Effector memory CD4-positive, alpha-beta T cell (primary cell): ENCODE measurements at regions not wholly inside any gene's neighbourhood (a gene's known extent, or its start where the extent isn't known, plus 50 kb on each side); places are given as distances from the start of the nearest gene placed in this dataset.

ENCODE experiments used
- DNase-seq, 3 donors: peaks; one replicate each; pipeline ENCODE4 v3.0.0-alpha.2; 2020
- H3K27ac ChIP-seq: 2 replicates; pipeline ENCODE4 v1.7.0; 2013; ENCODE audit warnings: mild to moderate bottlenecking, low read length, moderate library complexity; ENCODE audit not compliant: insufficient read depth, poor library complexity, severe bottlenecking
- H3K27me3 ChIP-seq: replicated peaks from 2 replicates; pipeline ENCODE4 v1.7.0; 2013; ENCODE audit warnings: mild to moderate bottlenecking, low read length; ENCODE audit not compliant: insufficient read depth, control insufficient read depth, poor library complexity, severe bottlenecking
- H3K36me3 ChIP-seq: 2 replicates; pipeline ENCODE4 v1.7.0; 2013; ENCODE audit warnings: mild to moderate bottlenecking, low read length, moderate library complexity; ENCODE audit not compliant: control insufficient read depth, insufficient read depth
- H3K4me1 ChIP-seq: 2 replicates; pipeline ENCODE4 v1.7.0; 2013; ENCODE audit warnings: low read length, mild to moderate bottlenecking; ENCODE audit not compliant: control insufficient read depth, insufficient read depth, poor library complexity, severe bottlenecking
- H3K4me3 ChIP-seq: 2 replicates; pipeline ENCODE4 v1.7.0; 2013; ENCODE audit warnings: low read length, low read depth, mild to moderate bottlenecking; ENCODE audit not compliant: insufficient read depth, poor library complexity, severe bottlenecking
- H3K9me3 ChIP-seq: 2 replicates; pipeline ENCODE4 v1.7.0; 2013; ENCODE audit warnings: mild to moderate bottlenecking, low read length, moderate library complexity; ENCODE audit not compliant: control insufficient read depth

DNA sequence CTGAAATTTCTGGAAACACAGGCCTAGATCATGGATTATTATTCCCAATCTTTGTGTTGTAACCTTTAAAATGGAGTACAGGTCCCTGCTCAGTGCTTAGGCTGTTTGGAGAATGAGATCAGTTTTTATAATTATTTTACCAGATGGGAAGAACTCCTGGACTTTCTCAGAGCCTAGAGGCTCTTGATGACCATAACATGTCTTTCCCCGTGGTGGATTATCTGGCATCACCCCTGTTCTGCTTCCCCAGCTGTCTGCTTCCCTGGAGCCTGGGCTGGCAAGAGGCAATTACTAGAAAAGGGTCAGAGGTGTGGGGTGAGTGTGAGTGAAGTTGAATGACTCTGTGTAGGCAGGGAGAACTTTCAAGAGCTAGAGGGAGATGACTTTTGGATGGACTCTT, 143.0 kb downstream of the CARTPT start:
- H3K4me3 ChIP-seq: no peak overlapping the region
- no peak overlapping the region for H3K27ac ChIP-seq
- H3K36me3 ChIP-seq: no peaks in the 10 kb centered on the region
- no peaks in the 10 kb centered on the region for H3K27me3 ChIP-seq
- no peaks in the 10 kb centered on the region for H3K9me3 ChIP-seq
- DNase-seq: no peak
- no peaks in the 10 kb centered on the region for H3K4me1 ChIP-seq

DNA sequence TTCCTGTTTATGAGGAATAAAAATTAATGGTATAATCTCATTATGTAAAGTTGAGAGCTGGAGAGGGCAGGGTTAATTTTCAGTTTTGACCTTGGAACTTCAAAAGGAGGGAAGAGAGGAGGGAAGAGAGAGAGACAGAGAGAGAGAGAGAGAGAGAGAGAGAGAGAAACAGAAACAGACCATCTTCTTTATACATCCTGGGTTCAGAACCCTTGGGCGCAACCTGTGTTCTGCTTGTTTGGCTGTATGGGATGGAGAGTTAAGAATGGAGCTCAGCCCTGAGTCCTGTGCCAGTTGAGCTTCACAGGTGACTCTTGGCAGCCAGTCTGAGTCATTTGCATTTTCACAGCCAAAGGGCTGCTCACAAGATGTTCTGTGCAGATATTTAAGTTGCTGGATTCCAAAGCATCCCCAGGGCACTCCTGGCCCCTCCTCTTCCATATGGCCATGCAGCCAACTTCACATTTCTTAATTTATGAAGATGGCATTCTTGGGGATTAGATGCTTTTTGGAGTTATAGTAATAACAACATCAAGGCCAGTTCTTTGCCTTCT, 143.5 kb downstream of the CARTPT start:
- Histone ChIP-seq H3K27me3 (no peaks in the 10 kb centered on the region), H3K9me3 (no peaks in the 10 kb centered on the region), H3K36me3 (no peaks in the 10 kb centered on the region), H3K27ac (no peak overlapping the region), H3K4me3 (no peak overlapping the region), H3K4me1 (no peaks in the 10 kb centered on the region)
- no peak for DNase-seq

DNA sequence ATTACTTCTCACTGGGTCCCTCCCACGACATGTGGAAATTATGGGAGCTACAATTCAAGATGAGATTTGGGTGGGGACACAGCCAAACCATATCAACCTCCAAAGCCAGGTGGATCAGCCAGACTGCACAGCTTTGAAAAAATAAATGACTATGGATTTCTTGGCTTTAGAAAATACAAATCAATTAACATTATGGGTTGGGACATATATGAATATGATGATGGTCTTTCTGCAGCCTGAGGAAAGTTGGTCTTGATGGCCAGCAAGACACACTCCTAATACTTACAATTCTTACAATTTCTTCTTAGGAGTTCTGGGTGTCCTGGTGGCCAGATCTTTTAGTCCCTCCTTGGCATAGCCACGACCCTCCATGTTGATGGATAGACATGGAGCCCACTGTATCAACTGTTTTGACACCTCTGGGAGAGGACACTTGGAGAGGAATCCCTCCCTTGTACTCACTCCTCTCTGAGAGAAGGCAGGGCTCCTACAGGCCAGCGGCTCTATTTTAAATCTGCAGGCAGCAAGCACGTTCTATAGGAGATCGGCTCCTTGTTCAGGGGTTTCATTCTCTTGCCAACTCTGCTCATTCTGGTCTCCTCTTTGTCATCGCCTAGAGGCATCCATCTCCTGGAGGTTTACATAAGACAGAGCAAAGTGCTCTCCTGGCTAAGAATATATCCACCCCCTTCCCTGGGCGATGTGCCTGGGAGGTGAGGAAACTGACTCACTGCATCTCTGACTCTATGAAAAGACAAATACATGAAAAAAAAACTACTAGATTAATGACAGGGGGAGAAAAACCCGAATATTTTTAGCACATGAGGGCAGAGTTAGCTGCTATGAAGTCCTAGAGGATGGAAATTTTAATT, 145.9 kb downstream of the CARTPT start:
- H3K9me3 ChIP-seq: no peaks in the 10 kb centered on the region
- no peak overlapping the region for H3K27ac ChIP-seq
- no peaks in the 10 kb centered on the region for H3K4me1 ChIP-seq
- no peaks in the 10 kb centered on the region for H3K27me3 ChIP-seq
- H3K36me3 ChIP-seq: no peaks in the 10 kb centered on the region
- no peak for DNase-seq
- no peak overlapping the region for H3K4me3 ChIP-seq

DNA sequence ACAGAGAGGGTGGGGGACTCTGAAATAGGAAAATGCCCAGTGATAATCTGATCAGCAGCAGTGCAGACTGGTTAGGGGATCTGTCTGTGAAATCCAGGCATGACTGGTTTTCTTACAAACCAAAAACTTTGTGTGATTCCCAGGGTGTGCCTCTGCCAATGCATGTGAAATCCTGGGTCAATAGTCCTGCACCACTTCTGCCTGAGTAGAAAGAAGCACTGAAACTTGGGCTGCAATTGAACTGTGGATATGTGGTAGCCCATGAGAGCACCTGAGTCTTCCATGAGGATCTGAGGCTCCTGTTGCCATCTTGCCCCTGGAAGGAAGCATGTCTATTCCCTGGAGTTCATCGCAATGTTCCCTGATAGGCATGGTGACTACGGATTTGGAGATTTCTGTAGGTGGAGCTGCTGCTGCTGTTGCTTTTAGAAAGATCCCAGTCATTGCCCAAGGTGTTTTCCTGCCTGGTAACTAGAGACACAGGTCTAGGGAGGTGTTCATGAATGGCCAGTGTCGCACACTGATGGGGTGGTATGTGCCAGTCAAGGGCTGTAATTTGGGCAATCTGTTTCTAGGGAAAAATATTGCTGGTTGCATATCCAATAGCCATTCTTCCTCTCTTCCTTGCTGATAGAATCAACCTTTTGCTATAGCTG, 146.7 kb downstream of the CARTPT start:
- DNase-seq: no peak
- no peaks in the 10 kb centered on the region for H3K4me1 ChIP-seq
- H3K9me3 ChIP-seq: no peaks in the 10 kb centered on the region
- no peaks in the 10 kb centered on the region for H3K27me3 ChIP-seq
- no peak overlapping the region for H3K27ac ChIP-seq
- no peaks in the 10 kb centered on the region for H3K36me3 ChIP-seq
- H3K4me3 ChIP-seq: no peak overlapping the region

DNA sequence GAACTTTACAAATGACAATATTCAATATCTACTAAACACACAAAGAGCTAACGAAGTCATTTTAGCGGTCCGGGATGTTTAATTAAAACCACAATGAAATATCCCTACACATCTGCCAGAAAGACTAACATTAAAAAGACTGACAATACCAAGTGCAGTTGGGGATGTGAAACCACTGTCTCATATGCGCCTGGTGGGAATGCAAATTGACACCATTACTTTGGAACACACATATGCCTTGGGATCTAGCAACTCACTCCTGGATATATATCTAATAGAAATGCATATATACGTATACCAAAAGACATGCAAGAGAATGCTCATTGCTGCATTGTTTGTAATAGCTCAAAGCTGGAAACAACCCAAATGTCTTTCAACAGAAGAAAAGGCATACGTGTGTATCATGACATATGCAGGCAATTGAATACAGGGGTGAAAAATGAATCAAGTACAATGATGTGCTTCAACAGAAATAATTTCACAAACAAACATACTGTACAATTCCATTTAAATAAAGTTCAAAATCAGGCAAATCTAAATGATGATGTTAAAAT, 153.3 kb downstream of the CARTPT start:
- no peaks in the 10 kb centered on the region for H3K9me3 ChIP-seq
- no peaks in the 10 kb centered on the region for H3K27me3 ChIP-seq
- H3K4me3 ChIP-seq: no peak overlapping the region
- no peak overlapping the region for H3K27ac ChIP-seq
- H3K36me3 ChIP-seq: no peaks in the 10 kb centered on the region
- no peak for DNase-seq
- H3K4me1 ChIP-seq: no peaks in the 10 kb centered on the region

DNA sequence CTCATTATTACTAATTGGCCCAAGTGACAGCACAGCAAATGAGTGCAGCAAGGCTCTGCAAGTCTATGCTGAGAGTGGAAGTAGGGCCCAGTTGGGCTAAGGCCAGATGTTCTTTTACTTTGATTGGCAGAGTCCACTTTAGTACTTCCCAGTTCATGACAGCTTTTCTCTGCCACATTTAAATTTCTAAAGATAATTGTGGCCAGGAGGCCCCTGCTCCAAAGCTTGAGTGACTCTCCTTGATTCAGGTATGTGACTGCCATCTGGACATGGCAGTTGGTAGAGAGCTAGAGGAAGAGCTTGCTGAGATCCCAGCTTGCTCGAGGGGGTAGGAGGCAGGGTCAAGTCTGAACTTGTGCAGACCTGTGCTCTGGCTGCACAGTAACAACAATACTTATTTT, 154.1 kb downstream of the CARTPT start:
- Histone ChIP-seq H3K27me3 (no peaks in the 10 kb centered on the region), H3K36me3 (no peaks in the 10 kb centered on the region), H3K4me3 (no peak overlapping the region), H3K27ac (no peak overlapping the region), H3K9me3 (no peaks in the 10 kb centered on the region), H3K4me1 (no peaks in the 10 kb centered on the region)
- DNase-seq: no peak

DNA sequence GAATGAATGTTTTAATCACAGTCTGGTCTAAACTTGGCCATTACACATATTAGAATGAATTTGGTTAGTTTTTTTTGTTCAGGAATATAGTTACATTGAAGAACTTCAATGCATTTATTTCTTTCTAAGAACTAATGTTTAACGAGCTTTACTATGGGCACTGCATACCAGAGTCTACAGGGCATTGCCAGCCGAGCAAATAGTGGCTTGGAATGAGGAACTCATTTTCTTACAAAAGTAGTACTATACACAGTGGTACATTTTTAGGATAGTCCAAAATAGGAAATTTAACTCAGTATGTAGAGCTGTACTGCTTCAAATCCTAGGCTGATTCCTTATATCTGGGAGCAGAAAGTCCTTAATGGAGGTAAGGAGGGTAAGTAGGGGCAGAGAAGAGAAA, 155.4 kb downstream of the CARTPT start:
- no peak overlapping the region for H3K4me3 ChIP-seq
- H3K27ac ChIP-seq: no peak overlapping the region
- DNase-seq: no peak
- H3K4me1 ChIP-seq: no peaks in the 10 kb centered on the region
- no peaks in the 10 kb centered on the region for H3K36me3 ChIP-seq
- H3K9me3 ChIP-seq: no peaks in the 10 kb centered on the region
- no peaks in the 10 kb centered on the region for H3K27me3 ChIP-seq

DNA sequence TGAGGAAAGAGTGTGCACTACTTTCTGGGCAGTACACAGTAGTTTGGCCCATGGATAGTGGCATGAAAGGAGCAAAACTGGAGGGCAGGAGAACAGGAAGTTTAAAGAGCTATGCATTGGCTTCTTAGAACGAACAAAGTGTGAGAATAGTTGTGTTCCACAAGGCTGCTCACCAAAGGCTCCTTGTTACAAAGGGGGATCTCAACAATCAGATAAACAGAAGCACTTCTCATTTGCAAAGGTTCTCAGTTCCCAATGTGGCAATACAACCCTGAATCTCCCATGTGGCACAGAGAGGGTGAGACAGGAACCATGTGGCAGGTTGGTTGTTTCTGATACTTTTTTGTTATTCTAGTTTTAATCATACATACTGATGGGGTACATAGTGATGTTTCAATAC, 158.4 kb downstream of the CARTPT start:
- H3K4me3 ChIP-seq: no peak overlapping the region
- H3K4me1 ChIP-seq: no peaks in the 10 kb centered on the region
- H3K36me3 ChIP-seq: no peaks in the 10 kb centered on the region
- no peaks in the 10 kb centered on the region for H3K27me3 ChIP-seq
- H3K9me3 ChIP-seq: no peaks in the 10 kb centered on the region
- DNase-seq: no peak
- H3K27ac ChIP-seq: no peak overlapping the region

DNA sequence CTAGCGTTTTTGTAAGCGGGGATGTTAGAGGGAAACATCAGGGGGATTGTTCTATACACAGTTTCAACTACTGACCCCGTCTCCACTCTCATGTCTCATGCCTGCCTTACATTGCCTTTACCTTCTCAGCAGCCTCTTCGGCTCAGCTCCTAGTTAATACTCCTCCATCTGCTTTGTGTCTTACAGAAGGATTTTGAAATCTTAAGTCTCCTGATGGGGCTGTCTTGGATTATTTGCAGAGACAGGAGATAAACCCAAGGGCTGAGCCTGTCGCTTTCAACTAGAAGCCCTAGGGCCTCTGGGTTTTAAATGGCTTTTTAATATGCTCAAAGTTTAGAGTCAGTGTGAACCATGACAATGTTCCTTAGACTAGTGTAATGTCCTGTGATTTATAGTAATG, 161.5 kb downstream of the CARTPT start:
- H3K27ac ChIP-seq: no peak overlapping the region
- H3K4me1 ChIP-seq: no peaks in the 10 kb centered on the region
- H3K9me3 ChIP-seq: no peaks in the 10 kb centered on the region
- no peak for DNase-seq
- no peaks in the 10 kb centered on the region for H3K27me3 ChIP-seq
- no peak overlapping the region for H3K4me3 ChIP-seq
- no peaks in the 10 kb centered on the region for H3K36me3 ChIP-seq
